ENCODE measurements at regions not wholly inside any gene's neighbourhood (a gene's known extent, or its start where the extent isn't known, plus 50 kb on each side); places are given as distances from the start of the nearest gene placed in this dataset.

GRCh38 chr19:28471731-28472510 lies 741.0 kb downstream of the UQCRFS1 start:
- no peak for TF ChIP-seq CTCF (IDR thresholded peaks at IDR 0.05)
- no peak for TF ChIP-seq POLR2A (IDR thresholded peaks at IDR 0.05)
